ENCODE measurements at regions not wholly inside any gene's neighbourhood (a gene's known extent, or its start where the extent isn't known, plus 50 kb on each side); places are given as distances from the start of the nearest gene placed in this dataset.
"Not testable (repeated sequence)": the region's sequence is repeated elsewhere in the genome, so short reads cannot be mapped to it uniquely, and the experiment has no call there.

DNA sequence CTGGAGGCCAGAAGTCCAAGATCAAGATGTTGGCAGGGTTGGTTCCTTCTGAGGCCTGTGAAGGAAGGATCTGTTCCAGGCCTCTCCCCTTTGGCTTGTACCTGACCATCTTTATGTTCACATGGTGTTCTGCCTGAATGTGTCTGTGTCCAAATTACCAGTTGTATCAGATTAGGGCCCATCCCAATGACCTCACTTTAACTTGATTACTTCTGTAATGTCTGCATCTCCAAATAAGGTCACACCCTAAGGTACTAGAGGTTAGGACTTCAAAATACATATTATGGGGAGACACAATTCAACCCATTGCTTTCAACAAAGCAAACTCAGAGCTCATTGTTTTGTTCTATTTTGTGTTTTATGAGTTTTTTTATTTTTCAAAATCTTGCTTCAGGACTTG is 75.7 kb downstream of the TNFAIP3 start:
- no peak overlapping the region for H3K27ac ChIP-seq
- H3K4me1 ChIP-seq = no peaks in the 10 kb centered on the region
- H3K4me3 ChIP-seq = no peak overlapping the region
- H3K9me3 ChIP-seq = peaks cover 0 to 7% of the 10 kb centered on the region in 2 donors
- TF ChIP-seq, protein P1, sequence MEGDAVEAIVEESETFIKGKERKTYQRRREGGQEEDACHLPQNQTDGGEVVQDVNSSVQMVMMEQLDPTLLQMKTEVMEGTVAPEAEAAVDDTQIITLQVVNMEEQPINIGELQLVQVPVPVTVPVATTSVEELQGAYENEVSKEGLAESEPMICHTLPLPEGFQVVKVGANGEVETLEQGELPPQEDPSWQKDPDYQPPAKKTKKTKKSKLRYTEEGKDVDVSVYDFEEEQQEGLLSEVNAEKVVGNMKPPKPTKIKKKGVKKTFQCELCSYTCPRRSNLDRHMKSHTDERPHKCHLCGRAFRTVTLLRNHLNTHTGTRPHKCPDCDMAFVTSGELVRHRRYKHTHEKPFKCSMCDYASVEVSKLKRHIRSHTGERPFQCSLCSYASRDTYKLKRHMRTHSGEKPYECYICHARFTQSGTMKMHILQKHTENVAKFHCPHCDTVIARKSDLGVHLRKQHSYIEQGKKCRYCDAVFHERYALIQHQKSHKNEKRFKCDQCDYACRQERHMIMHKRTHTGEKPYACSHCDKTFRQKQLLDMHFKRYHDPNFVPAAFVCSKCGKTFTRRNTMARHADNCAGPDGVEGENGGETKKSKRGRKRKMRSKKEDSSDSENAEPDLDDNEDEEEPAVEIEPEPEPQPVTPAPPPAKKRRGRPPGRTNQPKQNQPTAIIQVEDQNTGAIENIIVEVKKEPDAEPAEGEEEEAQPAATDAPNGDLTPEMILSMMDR (IDR thresholded peaks at IDR 0.05) = no peak
- TF ChIP-seq POLR2A (IDR thresholded peaks at IDR 0.05) (no peak), POLR2AphosphoS5 (IDR thresholded peaks at IDR 0.05) (no peak)
- H3K36me3 ChIP-seq = no peaks in the 10 kb centered on the region
- no peaks in the 10 kb centered on the region for H3K27me3 ChIP-seq
- DNase-seq (ENCODE audit: low spot score in 2 of 2) = no peak
- intact Hi-C loops (cut with DNase I; ENCODE audit: low total_unique reads) = loop anchor here (10.0 kb wide), 1 partner anchor 238 kb away; no protein-coding TSS in a partner anchor

DNA sequence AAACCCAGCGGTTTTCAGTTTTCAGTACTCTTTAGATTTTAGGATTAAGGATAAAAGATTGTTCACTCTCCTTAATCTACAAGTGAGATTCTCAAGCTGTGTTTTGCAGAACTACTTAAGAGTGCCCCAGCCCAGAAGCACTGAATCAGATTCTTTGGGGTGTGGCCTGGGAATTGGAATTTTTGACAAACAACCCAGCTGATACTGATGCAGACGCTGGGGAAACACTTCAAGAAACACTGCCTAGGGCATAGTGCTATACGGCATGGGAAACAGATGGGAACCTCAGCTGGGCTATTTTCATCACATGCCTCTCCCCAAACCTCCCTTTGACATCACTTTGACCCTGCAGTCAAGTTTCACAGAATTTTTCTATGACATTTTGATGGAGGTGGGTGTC is 77.3 kb downstream of the TNFAIP3 start:
- not testable (repeated sequence) for H3K4me1 ChIP-seq; H3K4me3 ChIP-seq; H3K9me3 ChIP-seq; H3K27ac ChIP-seq; H3K36me3 ChIP-seq; H3K27me3 ChIP-seq; DNase-seq (ENCODE audit: low spot score in 2 of 2)
- intact Hi-C loops (cut with DNase I; ENCODE audit: low total_unique reads) = loop anchor here (10.0 kb wide), 1 partner anchor 240 kb away; no protein-coding TSS in a partner anchor

DNA sequence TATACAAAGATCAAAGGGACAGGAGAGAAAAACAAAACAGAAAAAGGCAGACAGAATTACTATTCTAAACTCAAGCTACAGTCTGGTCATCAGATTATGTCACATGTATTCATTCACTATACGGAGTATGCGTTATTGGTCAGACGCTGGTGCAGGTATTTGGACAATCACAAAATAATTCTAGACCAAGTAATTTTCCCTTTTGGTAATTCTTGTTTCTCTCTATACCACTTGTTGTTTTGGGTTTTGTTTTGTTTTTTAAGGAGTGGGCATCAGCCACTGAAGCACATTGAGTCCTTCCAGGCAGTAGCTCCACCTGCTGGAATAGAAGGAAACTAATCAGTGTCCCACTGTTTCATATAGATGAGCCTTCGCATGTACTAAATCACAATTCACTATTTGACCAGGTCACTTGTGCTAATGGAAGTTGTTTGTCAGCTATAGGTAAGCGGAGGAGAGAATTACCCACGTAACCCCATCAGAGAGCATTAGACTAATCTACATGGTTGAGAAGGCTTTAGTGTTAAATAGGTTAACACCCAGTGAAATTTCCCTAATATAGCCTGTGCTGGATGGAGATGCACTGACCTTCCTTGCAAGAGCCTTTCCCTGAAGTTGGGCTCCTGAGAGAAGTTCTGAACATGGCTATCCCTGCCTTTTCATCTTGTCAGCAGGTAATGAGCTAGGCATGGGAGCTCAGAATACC is 77.9 kb downstream of the TNFAIP3 start:
- Histone ChIP-seq H3K9me3 (no peaks in the 10 kb centered on the region), H3K27ac (no peak overlapping the region), H3K4me1 (no peaks in the 10 kb centered on the region), H3K4me3 (no peak overlapping the region), H3K36me3 (no peaks in the 10 kb centered on the region), H3K27me3 (no peaks in the 10 kb centered on the region)
- intact Hi-C loops (cut with DNase I; ENCODE audit: low total_unique reads) = loop anchor here (10.0 kb wide), 1 partner anchor 240 kb away; no protein-coding TSS in a partner anchor
- DNase-seq (ENCODE audit: low spot score in 2 of 2) = no peak
- TF ChIP-seq, protein P1 (IDR thresholded peaks at IDR 0.05) = peak; percentile 63 to 82 (median 79)
- TF ChIP-seq POLR2A (IDR thresholded peaks at IDR 0.05) = no peak

DNA sequence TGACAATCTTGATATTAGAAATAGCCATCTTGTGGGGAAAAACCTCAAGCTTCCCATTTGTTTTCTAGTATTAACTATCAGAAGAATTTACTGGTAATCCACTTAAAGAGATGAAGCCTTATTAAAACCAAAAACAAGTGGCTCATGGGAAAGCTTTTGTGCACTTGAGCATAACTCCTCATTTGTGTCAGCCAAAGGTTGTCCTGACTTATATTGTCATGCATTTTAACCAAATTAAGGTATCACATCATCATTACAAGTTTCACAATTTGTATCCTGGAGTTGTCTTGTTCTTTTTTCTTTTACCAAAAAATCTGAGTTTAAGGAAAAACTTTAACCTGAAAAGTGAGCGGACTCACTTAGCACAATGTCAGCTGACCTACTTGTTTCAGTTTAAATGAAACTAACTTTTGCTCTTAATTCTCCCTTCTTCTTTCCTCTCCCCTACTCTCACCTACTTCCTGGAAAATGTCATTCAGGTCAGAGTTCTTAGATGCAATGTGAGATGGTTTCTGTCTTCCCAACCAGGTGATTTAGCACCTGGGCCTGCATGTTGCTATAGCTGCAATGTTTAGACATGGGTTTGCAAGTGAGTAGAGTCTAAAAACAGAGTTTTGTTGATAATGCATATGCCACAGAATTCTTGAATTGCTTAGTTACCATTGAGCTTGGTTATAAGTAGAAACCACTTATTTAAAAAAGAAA is 82.8 kb downstream of the TNFAIP3 start:
- no peaks in the 10 kb centered on the region for H3K9me3 ChIP-seq
- no peak for DNase-seq (ENCODE audit: low spot score in 2 of 2)
- intact Hi-C loops (cut with DNase I; ENCODE audit: low total_unique reads) = loop anchor here (10.0 kb wide), 1 partner anchor 245 kb away; no protein-coding TSS in a partner anchor
- no peaks in the 10 kb centered on the region for H3K36me3 ChIP-seq
- no peak overlapping the region for H3K4me3 ChIP-seq
- no peaks in the 10 kb centered on the region for H3K4me1 ChIP-seq
- no peak overlapping the region for H3K27ac ChIP-seq
- TF ChIP-seq, protein P1 (IDR thresholded peaks at IDR 0.05) = no peak
- no peak for TF ChIP-seq POLR2A (IDR thresholded peaks at IDR 0.05)
- TF ChIP-seq POLR2AphosphoS5 (IDR thresholded peaks at IDR 0.05) = no peak
- H3K27me3 ChIP-seq = no peaks in the 10 kb centered on the region

DNA sequence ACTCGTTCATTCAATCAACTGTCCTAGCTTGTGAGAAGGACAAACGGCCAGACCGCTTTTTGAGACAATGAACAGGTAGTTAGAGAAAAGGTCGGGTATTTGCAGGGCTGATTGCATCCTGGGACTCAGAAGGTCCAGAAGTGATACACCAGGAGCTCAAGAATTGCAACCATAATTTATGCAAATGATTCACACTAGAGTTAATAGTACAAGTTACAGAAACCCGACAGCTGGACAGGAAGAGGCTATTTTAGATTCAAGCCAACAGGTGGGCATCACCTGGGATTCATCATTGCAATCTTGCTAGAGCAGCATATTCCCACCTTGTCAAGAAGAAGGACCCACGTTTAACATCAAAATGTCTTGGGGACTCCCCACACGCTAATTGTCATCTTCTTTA is 83.5 kb downstream of the TNFAIP3 start:
- TF ChIP-seq POLR2AphosphoS5 (IDR thresholded peaks at IDR 0.05) = no peak
- TF ChIP-seq, protein P1 (IDR thresholded peaks at IDR 0.05) = no peak
- no peak for TF ChIP-seq POLR2A (IDR thresholded peaks at IDR 0.05)
- Histone ChIP-seq H3K27me3 (no peaks in the 10 kb centered on the region), H3K4me1 (no peaks in the 10 kb centered on the region), H3K36me3 (no peaks in the 10 kb centered on the region), H3K27ac (no peak overlapping the region), H3K4me3 (no peak overlapping the region), H3K9me3 (no peaks in the 10 kb centered on the region)
- intact Hi-C loops (cut with DNase I; ENCODE audit: low total_unique reads) = no loop called here
- DNase-seq (ENCODE audit: low spot score in 2 of 2) = no peak

Data from breast epithelium (tissue), 4 donors.